GM18867 (cell line): ENCODE measurements at regions not wholly inside any gene's neighbourhood (a gene's known extent, or its start where the extent isn't known, plus 50 kb on each side); places are given as distances from the start of the nearest gene placed in this dataset.
"Not testable (repeated sequence)": the region's sequence is repeated elsewhere in the genome, so short reads cannot be mapped to it uniquely, and the experiment has no call there.

Experiments used
- ATAC-seq: cut with Tn5 transposase; IDR thresholded peaks from one replicate; pipeline ENCODE4 v1.9.1; 2021; ENCODE audit warnings: mild to moderate bottlenecking, moderate library complexity; ENCODE audit not compliant: unreplicated experiment

GRCh38 chr1:29388884-29389283 is 152.6 kb downstream of the PTPRU start:
- ATAC-seq = no peak

- no peak for ATAC-seq
Measured at GRCh38 chr1:29388170-29388569, 151.8 kb downstream of the PTPRU start.

- ATAC-seq = no peak
Measured at GRCh38 chr1:29387210-29387609, 150.9 kb downstream of the PTPRU start.

GRCh38 chr1:29386453-29386852 is 150.1 kb downstream of the PTPRU start:
- ATAC-seq = not testable (repeated sequence)

- no peak for ATAC-seq
Measured at GRCh38 chr1:29385966-29386365, 149.6 kb downstream of the PTPRU start.

GRCh38 chr1:29384496-29385015 is 148.2 kb downstream of the PTPRU start:
- no peak for ATAC-seq

- no peak for ATAC-seq
Measured at GRCh38 chr1:29383746-29384371, 147.5 kb downstream of the PTPRU start.

- ATAC-seq = no peak
Measured at GRCh38 chr1:29382851-29383745, 146.8 kb downstream of the PTPRU start.

- no peak for ATAC-seq
Measured at GRCh38 chr1:29381426-29381825, 145.1 kb downstream of the PTPRU start.

GRCh38 chr1:29380532-29380931 is 144.2 kb downstream of the PTPRU start:
- no peak for ATAC-seq

- no peak for ATAC-seq
Measured at GRCh38 chr1:29379443-29380073, 143.2 kb downstream of the PTPRU start.
